CD14-positive monocyte (primary cell): ENCODE measurements at regions not wholly inside any gene's neighbourhood (a gene's known extent, or its start where the extent isn't known, plus 50 kb on each side); places are given as distances from the start of the nearest gene placed in this dataset.

Experiments used
- DNase-seq, 3 donors: peaks; one replicate each; pipeline ENCODE4 v3.0.0-alpha.2; 2011 to 2022
- H2AFZ ChIP-seq: 2 replicates; pipeline ENCODE4 v1.6.0; 2012; ENCODE audit warnings: mild to moderate bottlenecking, low read depth, low read length, inconsistent platforms; ENCODE audit not compliant: insufficient read depth, poor library complexity, severe bottlenecking
- H3K27ac ChIP-seq, 2 donors: 1 replicate in 1 of 2; 2 replicates in 1 of 2; pipeline ENCODE4 v1.5.1; 2012 to 2013; ENCODE audit warnings: low read length in 2 of 2, control low read depth in 1 of 2, inconsistent platforms in 1 of 2, low read depth in 1 of 2, mild to moderate bottlenecking in 1 of 2
- H3K27me3 ChIP-seq, 2 donors: one replicate each; pipeline versions ENCODE4 v1.6.0 to v1.6.1; 2011 to 2013; ENCODE audit warnings: low read length in 2 of 2; ENCODE audit not compliant: control insufficient read depth in 2 of 2, insufficient read depth in 2 of 2
- H3K36me3 ChIP-seq, 2 donors: replicated peaks in 1 of 2; 1 replicate in 1 of 2; 2 replicates in 1 of 2; pipeline versions ENCODE4 v1.5.1 to v1.6.1; 2012 to 2013; ENCODE audit warnings: low read length in 2 of 2, control low read depth in 1 of 2, inconsistent platforms in 1 of 2, mild to moderate bottlenecking in 1 of 2; ENCODE audit not compliant: insufficient read depth in 2 of 2, control insufficient read depth in 1 of 2
- H3K4me1 ChIP-seq, 2 donors: 1 replicate in 1 of 2; 2 replicates in 1 of 2; pipeline versions ENCODE4 v1.5.1 to v1.6.1; 2012 to 2013; ENCODE audit warnings: low read length in 2 of 2, control low read depth in 1 of 2, inconsistent platforms in 1 of 2, mild to moderate bottlenecking in 1 of 2, moderate library complexity in 1 of 2; ENCODE audit not compliant: insufficient read depth in 2 of 2, control insufficient read depth in 1 of 2
- H3K4me2 ChIP-seq: replicated peaks from 2 replicates; pipeline ENCODE3; 2012; ENCODE audit warnings: low read length, moderate library complexity, mild to moderate bottlenecking; ENCODE audit not compliant: poor library complexity, severe bottlenecking; ENCODE audit errors: extremely low read depth
- H3K4me3 ChIP-seq, 3 experiments: fragments of 200-600 bp in 1 of 3; sonication (generic) in 1 of 3; replicated peaks in 1 of 3; 1 replicate in 2 of 3; 2 replicates in 1 of 3; pipeline ENCODE4 v1.5.1; 2011 to 2013; ENCODE audit warnings: low read length in 3 of 3, mild to moderate bottlenecking in 3 of 3, control low read depth in 2 of 3, low read depth in 2 of 3, inconsistent platforms in 1 of 3, moderate library complexity in 1 of 3
- H3K79me2 ChIP-seq: 2 replicates; pipeline ENCODE4 v1.6.0; 2012; ENCODE audit warnings: mild to moderate bottlenecking, control low read depth, inconsistent platforms, low read length, moderate library complexity; ENCODE audit not compliant: insufficient read depth
- H3K9ac ChIP-seq: 2 replicates; pipeline ENCODE4 v1.6.0; 2017; ENCODE audit warnings: low read length, mild to moderate bottlenecking; ENCODE audit not compliant: insufficient read depth, poor library complexity, severe bottlenecking
- H3K9me3 ChIP-seq, 2 donors: replicated peaks in 1 of 2; 1 replicate in 1 of 2; 2 replicates in 1 of 2; pipeline versions ENCODE4 v1.5.1 to v1.6.1; 2012 to 2013; ENCODE audit warnings: low read length in 2 of 2, control low read depth in 1 of 2; ENCODE audit not compliant: control insufficient read depth in 1 of 2, insufficient read depth in 1 of 2
- H4K20me1 ChIP-seq: 2 replicates; pipeline ENCODE4 v1.6.0; 2012; ENCODE audit warnings: mild to moderate bottlenecking, low read length, control low read depth, moderate library complexity; ENCODE audit not compliant: insufficient read depth
- H3K27ac Mint-ChIP-seq, 7 donors: one replicate each; pipeline ENCODE4 v1.8.0; 2020; ENCODE audit warnings: mild to moderate bottlenecking in 7 of 7, mixed read lengths in 7 of 7, moderate library complexity in 6 of 7, inconsistent platforms in 2 of 7
- H3K27me3 Mint-ChIP-seq, 3 donors: one replicate each; pipeline ENCODE4 v1.8.0; 2021 to 2022; ENCODE audit warnings: low read depth in 3 of 3, mild to moderate bottlenecking in 3 of 3, mixed read lengths in 3 of 3, moderate library complexity in 3 of 3, inconsistent platforms in 1 of 3
- H3K36me3 Mint-ChIP-seq, 2 donors: one replicate each; pipeline ENCODE4 v1.8.0; 2020; ENCODE audit warnings: mixed read lengths in 2 of 2, inconsistent platforms in 1 of 2, mild to moderate bottlenecking in 1 of 2
- H3K4me1 Mint-ChIP-seq: one replicate; pipeline ENCODE4 v1.8.0; 2020; ENCODE audit warnings: mild to moderate bottlenecking, mixed read lengths
- H3K4me3 Mint-ChIP-seq, 2 donors: one replicate each; pipeline ENCODE4 v1.8.0; 2020; ENCODE audit warnings: mild to moderate bottlenecking in 2 of 2, mixed read lengths in 2 of 2, moderate library complexity in 1 of 2
- H3K9me3 Mint-ChIP-seq, 7 donors: one replicate each; pipeline ENCODE4 v1.8.0; 2020 to 2022; ENCODE audit warnings: mixed read lengths in 7 of 7, mild to moderate bottlenecking in 6 of 7, moderate library complexity in 6 of 7, inconsistent platforms in 2 of 7
- WGBS: methylation state at CpG from one replicate; pipeline ENCODE4 v1.1.5; 2013; ENCODE audit warnings: missing lambda C conversion rate; ENCODE audit not compliant: insufficient coverage; 5-methylcytosine and 5-hydroxymethylcytosine counted together
- intact Hi-C, 2 donors: fragments of 100-400 bp; cut with micrococcal nuclease; formaldehyde crosslinking; loops; one replicate each; pipeline versions ENCODE4 v1.15.0 to v1.15.1; 2023
- TF ChIP-seq, protein P1 (sequence below): fragments of 200-600 bp; IDR thresholded peaks from one replicate; pipeline ENCODE4 v1.8.0; 2022; ENCODE audit warnings: antibody characterized with exemption, mild to moderate bottlenecking

- Histone ChIP-seq H3K4me2 (no peak overlapping the region), H3K9ac (no peak overlapping the region), H2AFZ (no peak overlapping the region), H4K20me1 (no peaks in the 10 kb centered on the region), H3K9me3 (no peaks in the 10 kb centered on the region), H3K27me3 (no peaks in the 10 kb centered on the region), H3K79me2 (no peaks in the 10 kb centered on the region), H3K27ac (no peak overlapping the region), H3K36me3 (no peaks in the 10 kb centered on the region), H3K4me3 (no peak overlapping the region), H3K4me1 (no peaks in the 10 kb centered on the region)
- no peaks in the 10 kb centered on the region for H3K4me1 Mint-ChIP-seq
- WGBS, result 92% methylated on average over 2 of the region's 4 CpGs
- no peak for DNase-seq
- intact Hi-C loops, result no loop called here
- TF ChIP-seq, protein P1, sequence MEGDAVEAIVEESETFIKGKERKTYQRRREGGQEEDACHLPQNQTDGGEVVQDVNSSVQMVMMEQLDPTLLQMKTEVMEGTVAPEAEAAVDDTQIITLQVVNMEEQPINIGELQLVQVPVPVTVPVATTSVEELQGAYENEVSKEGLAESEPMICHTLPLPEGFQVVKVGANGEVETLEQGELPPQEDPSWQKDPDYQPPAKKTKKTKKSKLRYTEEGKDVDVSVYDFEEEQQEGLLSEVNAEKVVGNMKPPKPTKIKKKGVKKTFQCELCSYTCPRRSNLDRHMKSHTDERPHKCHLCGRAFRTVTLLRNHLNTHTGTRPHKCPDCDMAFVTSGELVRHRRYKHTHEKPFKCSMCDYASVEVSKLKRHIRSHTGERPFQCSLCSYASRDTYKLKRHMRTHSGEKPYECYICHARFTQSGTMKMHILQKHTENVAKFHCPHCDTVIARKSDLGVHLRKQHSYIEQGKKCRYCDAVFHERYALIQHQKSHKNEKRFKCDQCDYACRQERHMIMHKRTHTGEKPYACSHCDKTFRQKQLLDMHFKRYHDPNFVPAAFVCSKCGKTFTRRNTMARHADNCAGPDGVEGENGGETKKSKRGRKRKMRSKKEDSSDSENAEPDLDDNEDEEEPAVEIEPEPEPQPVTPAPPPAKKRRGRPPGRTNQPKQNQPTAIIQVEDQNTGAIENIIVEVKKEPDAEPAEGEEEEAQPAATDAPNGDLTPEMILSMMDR, result no peak
- no peak overlapping the region for H3K27ac Mint-ChIP-seq
- H3K4me3 Mint-ChIP-seq, result no peak overlapping the region
- no peaks in the 10 kb centered on the region for H3K36me3 Mint-ChIP-seq
- peaks cover 0 to 5% (median 2%) of the 10 kb centered on the region in 3 donors for H3K27me3 Mint-ChIP-seq
- peaks cover 0 to 2% (median 0%) of the 10 kb centered on the region in 7 donors for H3K9me3 Mint-ChIP-seq
These were observed 152.3 kb downstream of the EDN1 start for GRCh38 chr6:12442455-12442854.

GRCh38 chr6:12446394-12446793 is 156.2 kb downstream of the EDN1 start:
- Histone ChIP-seq H3K4me3 (no peak overlapping the region), H4K20me1 (no peaks in the 10 kb centered on the region), H3K27ac (no peak overlapping the region), H3K27me3 (no peaks in the 10 kb centered on the region), H3K9me3 (no peaks in the 10 kb centered on the region), H3K4me2 (no peak overlapping the region), H3K9ac (no peak overlapping the region), H3K4me1 (no peaks in the 10 kb centered on the region), H2AFZ (no peak overlapping the region), H3K36me3 (no peaks in the 10 kb centered on the region), H3K79me2 (no peaks in the 10 kb centered on the region)
- Mint-ChIP-seq H3K27ac (no peak overlapping the region), H3K4me1 (no peaks in the 10 kb centered on the region), H3K4me3 (no peak overlapping the region), H3K27me3 (peaks cover 2 to 5% (median 2%) of the 10 kb centered on the region in 3 donors), H3K36me3 (no peaks in the 10 kb centered on the region), H3K9me3 (peaks cover 0 to 3% (median under 1%) of the 10 kb centered on the region in 7 donors)
- WGBS, result 90% methylated on average over 1 of the region's 1 CpG
- TF ChIP-seq, protein P1, result no peak
- intact Hi-C loops, result no loop called here
- DNase-seq, result no peak
